ENCODE measurements at regions not wholly inside any gene's neighbourhood (a gene's known extent, or its start where the extent isn't known, plus 50 kb on each side); places are given as distances from the start of the nearest gene placed in this dataset.
"Not testable (repeated sequence)": the region's sequence is repeated elsewhere in the genome, so short reads cannot be mapped to it uniquely, and the experiment has no call there.

DNA sequence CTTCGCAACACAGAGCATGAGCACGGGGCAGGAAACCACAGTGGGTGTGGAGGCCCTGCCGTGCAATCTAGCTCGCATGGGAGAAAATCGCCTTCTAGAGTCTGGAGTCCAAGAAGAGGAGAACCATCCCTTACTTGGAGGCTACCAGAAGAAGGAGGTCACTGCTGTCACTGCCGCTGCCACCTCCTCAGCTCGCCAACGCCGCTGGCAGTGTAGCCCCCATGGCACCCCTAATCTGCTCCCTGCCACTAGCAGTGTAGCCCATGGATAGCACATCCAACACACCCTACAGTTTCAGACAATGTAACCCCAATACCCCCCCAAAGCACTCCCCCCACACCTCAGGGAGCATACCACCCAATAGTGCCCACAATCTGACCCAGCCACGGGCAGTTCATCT is 438.0 kb upstream of the ZNF337 start (continued):
- TF ChIP-seq ZNF407 (IDR thresholded peaks at IDR 0.05; ENCODE audit: low read depth), result no peak
- TF ChIP-seq ZNF778 (CRISPR knock-in tag; IDR thresholded peaks at IDR 0.05), result no peak
- no peak for TF ChIP-seq FOXA1 (IDR thresholded peaks at IDR 0.05; ENCODE audit: borderline replicate concordance)
- TF ChIP-seq, protein P1, sequence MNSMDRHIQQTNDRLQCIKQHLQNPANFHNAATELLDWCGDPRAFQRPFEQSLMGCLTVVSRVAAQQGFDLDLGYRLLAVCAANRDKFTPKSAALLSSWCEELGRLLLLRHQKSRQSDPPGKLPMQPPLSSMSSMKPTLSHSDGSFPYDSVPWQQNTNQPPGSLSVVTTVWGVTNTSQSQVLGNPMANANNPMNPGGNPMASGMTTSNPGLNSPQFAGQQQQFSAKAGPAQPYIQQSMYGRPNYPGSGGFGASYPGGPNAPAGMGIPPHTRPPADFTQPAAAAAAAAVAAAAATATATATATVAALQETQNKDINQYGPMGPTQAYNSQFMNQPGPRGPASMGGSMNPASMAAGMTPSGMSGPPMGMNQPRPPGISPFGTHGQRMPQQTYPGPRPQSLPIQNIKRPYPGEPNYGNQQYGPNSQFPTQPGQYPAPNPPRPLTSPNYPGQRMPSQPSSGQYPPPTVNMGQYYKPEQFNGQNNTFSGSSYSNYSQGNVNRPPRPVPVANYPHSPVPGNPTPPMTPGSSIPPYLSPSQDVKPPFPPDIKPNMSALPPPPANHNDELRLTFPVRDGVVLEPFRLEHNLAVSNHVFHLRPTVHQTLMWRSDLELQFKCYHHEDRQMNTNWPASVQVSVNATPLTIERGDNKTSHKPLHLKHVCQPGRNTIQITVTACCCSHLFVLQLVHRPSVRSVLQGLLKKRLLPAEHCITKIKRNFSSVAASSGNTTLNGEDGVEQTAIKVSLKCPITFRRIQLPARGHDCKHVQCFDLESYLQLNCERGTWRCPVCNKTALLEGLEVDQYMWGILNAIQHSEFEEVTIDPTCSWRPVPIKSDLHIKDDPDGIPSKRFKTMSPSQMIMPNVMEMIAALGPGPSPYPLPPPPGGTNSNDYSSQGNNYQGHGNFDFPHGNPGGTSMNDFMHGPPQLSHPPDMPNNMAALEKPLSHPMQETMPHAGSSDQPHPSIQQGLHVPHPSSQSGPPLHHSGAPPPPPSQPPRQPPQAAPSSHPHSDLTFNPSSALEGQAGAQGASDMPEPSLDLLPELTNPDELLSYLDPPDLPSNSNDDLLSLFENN (IDR thresholded peaks at IDR 0.05; ENCODE audit: low read depth in 2 of 2, low read length in 2 of 2), result no peak
- TF ChIP-seq LEF1 (IDR thresholded peaks at IDR 0.05), result no peak

DNA sequence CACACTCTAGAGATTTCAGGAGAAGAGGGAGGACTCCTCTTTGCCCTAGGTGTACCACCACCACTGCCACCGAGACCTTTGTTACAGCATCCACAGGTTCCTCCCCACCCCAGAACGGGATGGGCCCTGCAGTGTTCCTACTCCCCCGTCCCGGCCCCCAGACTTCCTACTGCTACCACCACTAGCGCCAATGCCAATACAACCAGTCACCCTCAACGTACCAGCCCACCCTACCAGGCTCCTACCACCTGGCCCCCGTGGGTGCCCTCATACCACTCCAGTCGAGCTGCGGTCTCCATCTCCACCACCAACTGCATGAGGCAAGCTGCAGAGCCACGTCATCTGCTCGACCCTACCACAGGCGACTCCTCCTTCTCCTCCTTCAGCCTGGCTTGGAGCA is 437.1 kb upstream of the ZNF337 start:
- H3K9me3 ChIP-seq (replicated peaks; ENCODE audit: control insufficient read depth, insufficient read depth, low read depth, low read length); H3K4me2 ChIP-seq (ENCODE audit: insufficient read depth, low read length); H3K27me3 ChIP-seq (ENCODE audit: control insufficient read depth in 2 of 2, insufficient read depth in 2 of 2, low read length in 2 of 2); H3K4me3 ChIP-seq; DNase-seq (ENCODE audit: extremely low read depth in 1 of 4, low spot score in 3 of 4); in situ Hi-C loops (cut with MboI); H3K9ac ChIP-seq (ENCODE audit: insufficient read depth in 1 of 2, low read depth in 2 of 2, low read length in 2 of 2); intact Hi-C loops (cut with micrococcal nuclease); H3K4me1 ChIP-seq (replicated peaks in 1 of 2; ENCODE audit: control insufficient read depth in 2 of 2, insufficient read depth in 2 of 2, low read length in 2 of 2); BruUV-seq (replicated peaks); H4K20me1 ChIP-seq (replicated peaks; ENCODE audit: control insufficient read depth, insufficient read depth, low read length); H3K79me2 ChIP-seq (ENCODE audit: control insufficient read depth, insufficient read depth, low read length); H3K27ac ChIP-seq (ENCODE audit: extremely low read depth, low read depth, low read length); H3K9me1 ChIP-seq (ENCODE audit: control insufficient read depth, insufficient read depth, low read length); H2AFZ ChIP-seq (ENCODE audit: low read depth, low read length); FAIRE-seq; CTCF ChIA-PET (ENCODE audit: low intra/inter-chr PET ratio); ATAC-seq; H3K36me3 ChIP-seq (ENCODE audit: control insufficient read depth, insufficient read depth, low read length); POLR2A ChIA-PET: not testable (repeated sequence)
- WGBS (ENCODE audit: insufficient coverage, low coverage, missing lambda C conversion rate), result 0% methylated on average over 12 of the region's 12 CpGs
